Hepatocyte (in vitro differentiated cells): ENCODE measurements at regions not wholly inside any gene's neighbourhood (a gene's known extent, or its start where the extent isn't known, plus 50 kb on each side); places are given as distances from the start of the nearest gene placed in this dataset.

Experiments
- DNase-seq: peaks from one replicate; pipeline ENCODE4 v3.0.0-alpha.2; 2016; ENCODE audit warnings: low spot score
- H2AFZ ChIP-seq: fragments of 200-600 bp; sonication (generic); 2 replicates; pipeline ENCODE4 v1.6.0; 2016; ENCODE audit warnings: antibody characterized with exemption, mild to moderate bottlenecking
- H3K27ac ChIP-seq: fragments of 200-600 bp; sonication (generic); 2 replicates; pipeline ENCODE4 v1.5.1; 2016; ENCODE audit warnings: mild to moderate bottlenecking
- H3K27me3 ChIP-seq: fragments of 200-600 bp; sonication (generic); 2 replicates; pipeline ENCODE4 v1.6.1; 2016
- H3K36me3 ChIP-seq: fragments of 200-600 bp; sonication (generic); replicated peaks from 2 replicates; pipeline ENCODE4 v1.5.1; 2016; ENCODE audit warnings: low read depth; ENCODE audit not compliant: insufficient read depth
- H3K4me1 ChIP-seq: fragments of 200-600 bp; sonication (generic); 2 replicates; pipeline ENCODE4 v1.5.1; 2016; ENCODE audit warnings: mild to moderate bottlenecking, moderate library complexity; ENCODE audit not compliant: insufficient read depth
- H3K4me2 ChIP-seq: fragments of 200-600 bp; sonication (generic); 2 replicates; pipeline ENCODE4 v1.6.0; 2016
- H3K4me3 ChIP-seq: fragments of 200-600 bp; sonication (generic); 2 replicates; pipeline ENCODE4 v1.5.1; 2016; ENCODE audit warnings: mild to moderate bottlenecking
- H3K79me2 ChIP-seq: fragments of 200-600 bp; sonication (generic); 2 replicates; pipeline ENCODE4 v1.6.0; 2017; ENCODE audit warnings: mild to moderate bottlenecking
- H3K9me2 ChIP-seq: fragments of 200-600 bp; sonication (generic); replicated peaks from 2 replicates; pipeline ENCODE4 v1.6.0; 2017; ENCODE audit warnings: mild to moderate bottlenecking; ENCODE audit not compliant: insufficient read depth
- H3K9me3 ChIP-seq: fragments of 200-600 bp; sonication (generic); 2 replicates; pipeline ENCODE4 v1.5.1; 2016; ENCODE audit warnings: low read depth, mild to moderate bottlenecking
- H4K20me1 ChIP-seq: fragments of 200-600 bp; sonication (generic); 2 replicates; pipeline ENCODE4 v1.6.0; 2016; ENCODE audit warnings: mild to moderate bottlenecking; ENCODE audit not compliant: insufficient read depth, poor library complexity, severe bottlenecking
- CTCF ChIP-seq: fragments of 200-600 bp; sonication (generic); IDR thresholded peaks from 2 replicates; pipeline ENCODE4 v1.5.1; 2016; ENCODE audit warnings: antibody characterized with exemption, mild to moderate bottlenecking; ENCODE audit not compliant: poor library complexity
- EZH2 ChIP-seq: fragments of 200-600 bp; sonication (generic); IDR thresholded peaks from 2 replicates; pipeline ENCODE4 v1.6.1; 2016; ENCODE audit warnings: antibody characterized with exemption, mild to moderate bottlenecking, borderline replicate concordance
- EZH2phosphoT487 ChIP-seq: fragments of 200-600 bp; sonication (generic); IDR thresholded peaks from one replicate; pipeline ENCODE4 v1.6.1; 2018; ENCODE audit warnings: antibody characterized with exemption, mild to moderate bottlenecking, low read depth, moderate library complexity; ENCODE audit not compliant: unreplicated experiment, severe bottlenecking
- WGBS: methylation state at CpG from one replicate; pipeline ENCODE4 v1.1.6; 2016; ENCODE audit warnings: low lambda C conversion rate; ENCODE audit errors: missing lambda C conversion rate; 5-methylcytosine and 5-hydroxymethylcytosine counted together

GRCh38 chr2:156935616-156936015 lies 321.9 kb upstream of the GALNT5 start:
- 79% methylated on average over 5 of the region's 5 CpGs for WGBS
- Histone ChIP-seq H3K4me2 (no peak overlapping the region), H3K79me2 (no peaks in the 10 kb centered on the region)

GRCh38 chr2:156937430-156937829 lies 320.1 kb upstream of the GALNT5 start:
- no peak overlapping the region for H2AFZ ChIP-seq
- no peaks in the 10 kb centered on the region for H3K27me3 ChIP-seq
- no peaks in the 10 kb centered on the region for H3K36me3 ChIP-seq
- no peaks in the 10 kb centered on the region for H3K79me2 ChIP-seq
- H3K9me2 ChIP-seq: no peaks in the 10 kb centered on the region
- no peak for TF ChIP-seq EZH2
- no peak for TF ChIP-seq CTCF
- TF ChIP-seq EZH2phosphoT487: no peak
- no peaks in the 10 kb centered on the region for H3K4me1 ChIP-seq
- H3K4me3 ChIP-seq: no peak overlapping the region
- H3K9me3 ChIP-seq: no peaks in the 10 kb centered on the region
- H4K20me1 ChIP-seq: no peaks in the 10 kb centered on the region
- H3K4me2 ChIP-seq: no peak overlapping the region
- 64% methylated on average over 1 of the region's 1 CpG for WGBS
- no peak for DNase-seq
- H3K27ac ChIP-seq: no peak overlapping the region

More at GRCh38 chr2:156935616-156936015, 321.9 kb upstream of the GALNT5 start:
- Histone ChIP-seq H3K9me3 (no peaks in the 10 kb centered on the region), H3K27ac (no peak overlapping the region), H2AFZ (no peak overlapping the region), H3K36me3 (no peaks in the 10 kb centered on the region), H3K4me3 (no peak overlapping the region), H3K9me2 (no peaks in the 10 kb centered on the region), H3K27me3 (no peaks in the 10 kb centered on the region), H4K20me1 (no peaks in the 10 kb centered on the region), H3K4me1 (no peaks in the 10 kb centered on the region)
- DNase-seq: no peak
- TF ChIP-seq EZH2 (no peak), EZH2phosphoT487 (no peak), CTCF (no peak)

GRCh38 chr2:156944871-156945270 lies 312.6 kb upstream of the GALNT5 start:
- 74% methylated on average over 2 of the region's 2 CpGs for WGBS
- H3K9me2 ChIP-seq: no peaks in the 10 kb centered on the region
- H3K4me3 ChIP-seq: no peak overlapping the region
- H4K20me1 ChIP-seq: no peaks in the 10 kb centered on the region
- no peak overlapping the region for H3K4me2 ChIP-seq
- H2AFZ ChIP-seq: no peak overlapping the region
- no peaks in the 10 kb centered on the region for H3K27me3 ChIP-seq
- no peak overlapping the region for H3K27ac ChIP-seq
- TF ChIP-seq EZH2 (no peak), EZH2phosphoT487 (no peak)
- no peaks in the 10 kb centered on the region for H3K4me1 ChIP-seq
- H3K9me3 ChIP-seq: no peaks in the 10 kb centered on the region
- no peak for DNase-seq
- H3K79me2 ChIP-seq: no peaks in the 10 kb centered on the region
- H3K36me3 ChIP-seq: no peaks in the 10 kb centered on the region

- no peaks in the 10 kb centered on the region for H3K9me2 ChIP-seq
- no peaks in the 10 kb centered on the region for H3K79me2 ChIP-seq
- H3K27ac ChIP-seq: no peak overlapping the region
- H3K36me3 ChIP-seq: no peaks in the 10 kb centered on the region
- DNase-seq: no peak
- 97% methylated on average over 1 of the region's 1 CpG for WGBS
- H2AFZ ChIP-seq: no peak overlapping the region
- TF ChIP-seq EZH2phosphoT487 (no peak), EZH2 (no peak), CTCF (no peak)
- no peaks in the 10 kb centered on the region for H3K27me3 ChIP-seq
- no peak overlapping the region for H3K4me3 ChIP-seq
- no peaks in the 10 kb centered on the region for H3K9me3 ChIP-seq
- H3K4me2 ChIP-seq: no peak overlapping the region
- no peaks in the 10 kb centered on the region for H3K4me1 ChIP-seq
- no peaks in the 10 kb centered on the region for H4K20me1 ChIP-seq
Measured at GRCh38 chr2:156947261-156947660, 310.2 kb upstream of the GALNT5 start.
